Naive thymus-derived CD4-positive, alpha-beta T cell (primary cell): ENCODE measurements at regions not wholly inside any gene's neighbourhood (a gene's known extent, or its start where the extent isn't known, plus 50 kb on each side); places are given as distances from the start of the nearest gene placed in this dataset.

Source experiments
- ATAC-seq: fragments of 150-1000 bp; cut with Tn5 transposase; 2 replicates; pipeline ENCODE4 v1.10.0; 2021; ENCODE audit warnings: mild to moderate bottlenecking, moderate library complexity
- CTCF ChIA-PET: fragments of 350-600 bp; sonication (Branson Sonifier 250); formaldehyde crosslinking; loops from one replicate; lab custom pipeline; 2021; ENCODE audit warnings: antibody characterized with exemption; lab: Charles Lee
- POLR2A ChIA-PET: fragments of 350-600 bp; sonication (Branson Sonifier 250); formaldehyde crosslinking; loops from one replicate; lab custom pipeline; 2021; ENCODE audit warnings: antibody characterized with exemption, inconsistent platforms; lab: Charles Lee
- DNase-seq, 9 donors: peaks; one replicate each; pipeline versions ENCODE4 v3.0.0 to v3.0.0-alpha.2; 2020 to 2022; ENCODE audit warnings: mixed read lengths in 1 of 9
- H3K27ac ChIP-seq: one replicate; pipeline ENCODE4 v1.7.0; 2013; ENCODE audit warnings: mild to moderate bottlenecking, low read depth, low read length, moderate library complexity
- H3K27me3 ChIP-seq, 2 donors: one replicate each; pipeline ENCODE4 v1.7.0; 2013; ENCODE audit warnings: low read length in 2 of 2, mild to moderate bottlenecking in 2 of 2, moderate library complexity in 2 of 2; ENCODE audit not compliant: control insufficient read depth in 2 of 2, insufficient read depth in 2 of 2
- H3K36me3 ChIP-seq, 3 experiments: 1 replicate in 2 of 3; 2 replicates in 1 of 3; pipeline ENCODE4 v1.7.0; 2013; ENCODE audit warnings: low read length in 3 of 3, mild to moderate bottlenecking in 3 of 3, moderate library complexity in 1 of 3; ENCODE audit not compliant: insufficient read depth in 3 of 3, control insufficient read depth in 2 of 3
- H3K4me1 ChIP-seq, 2 donors: one replicate each; pipeline ENCODE4 v1.7.0; 2013; ENCODE audit warnings: low read length in 2 of 2, mild to moderate bottlenecking in 2 of 2, moderate library complexity in 1 of 2; ENCODE audit not compliant: control insufficient read depth in 2 of 2, insufficient read depth in 2 of 2
- H3K4me3 ChIP-seq: 2 replicates; pipeline ENCODE4 v1.7.0; 2013; ENCODE audit warnings: mild to moderate bottlenecking, low read length
- H3K9me3 ChIP-seq, 3 experiments: 1 replicate in 2 of 3; 2 replicates in 1 of 3; pipeline ENCODE4 v1.7.0; 2013; ENCODE audit warnings: low read length in 3 of 3; ENCODE audit not compliant: control insufficient read depth in 2 of 3
- H3K27ac Mint-ChIP-seq, 9 donors: one replicate each; pipeline ENCODE4 v1.8.0; 2020 to 2022; ENCODE audit warnings: mixed read lengths in 9 of 9, mild to moderate bottlenecking in 8 of 9, moderate library complexity in 5 of 9, inconsistent platforms in 2 of 9
- H3K27me3 Mint-ChIP-seq, 5 donors: one replicate each; pipeline ENCODE4 v1.8.0; 2021 to 2022; ENCODE audit warnings: mixed read lengths in 5 of 5, mild to moderate bottlenecking in 1 of 5
- H3K36me3 Mint-ChIP-seq, 5 donors: one replicate each; pipeline ENCODE4 v1.8.0; 2020 to 2022; ENCODE audit warnings: mixed read lengths in 5 of 5, mild to moderate bottlenecking in 3 of 5, inconsistent platforms in 1 of 5
- H3K4me1 Mint-ChIP-seq, 7 donors: one replicate each; pipeline ENCODE4 v1.8.0; 2020 to 2022; ENCODE audit warnings: mixed read lengths in 7 of 7, mild to moderate bottlenecking in 3 of 7, inconsistent platforms in 1 of 7
- H3K4me3 Mint-ChIP-seq, 10 donors: one replicate each; pipeline ENCODE4 v1.8.0; 2020 to 2022; ENCODE audit warnings: mild to moderate bottlenecking in 10 of 10, mixed read lengths in 10 of 10, moderate library complexity in 6 of 10, inconsistent platforms in 2 of 10
- H3K9me3 Mint-ChIP-seq, 11 donors: one replicate each; pipeline ENCODE4 v1.8.0; 2020 to 2022; ENCODE audit warnings: mixed read lengths in 11 of 11, mild to moderate bottlenecking in 4 of 11, inconsistent platforms in 1 of 11, moderate library complexity in 1 of 11
- intact Hi-C, 2 donors: fragments of 100-400 bp; cut with micrococcal nuclease; formaldehyde crosslinking; loops; one replicate each; pipeline ENCODE4 v1.15.1; 2023

- Histone ChIP-seq H3K9me3 (no peaks in the 10 kb centered on the region), H3K27me3 (no peaks in the 10 kb centered on the region), H3K27ac (no peak overlapping the region), H3K36me3 (no peaks in the 10 kb centered on the region), H3K4me3 (no peak overlapping the region), H3K4me1 (no peaks in the 10 kb centered on the region)
- H3K27me3 Mint-ChIP-seq: no peaks in the 10 kb centered on the region
- POLR2A ChIA-PET: no interaction called here
- no peak for DNase-seq
- H3K9me3 Mint-ChIP-seq: peaks cover 0 to 5% (median 3%) of the 10 kb centered on the region in 11 donors
- CTCF ChIA-PET: no interaction called here
- H3K4me1 Mint-ChIP-seq: no peaks in the 10 kb centered on the region
- ATAC-seq: no peak
- no peak overlapping the region for H3K27ac Mint-ChIP-seq
- no peaks in the 10 kb centered on the region for H3K36me3 Mint-ChIP-seq
- no peak overlapping the region for H3K4me3 Mint-ChIP-seq
- intact Hi-C loops: no loop called here
Observed at GRCh38 chr4:125550769-125551168, 236.0 kb downstream of the FAT4 start.

DNA sequence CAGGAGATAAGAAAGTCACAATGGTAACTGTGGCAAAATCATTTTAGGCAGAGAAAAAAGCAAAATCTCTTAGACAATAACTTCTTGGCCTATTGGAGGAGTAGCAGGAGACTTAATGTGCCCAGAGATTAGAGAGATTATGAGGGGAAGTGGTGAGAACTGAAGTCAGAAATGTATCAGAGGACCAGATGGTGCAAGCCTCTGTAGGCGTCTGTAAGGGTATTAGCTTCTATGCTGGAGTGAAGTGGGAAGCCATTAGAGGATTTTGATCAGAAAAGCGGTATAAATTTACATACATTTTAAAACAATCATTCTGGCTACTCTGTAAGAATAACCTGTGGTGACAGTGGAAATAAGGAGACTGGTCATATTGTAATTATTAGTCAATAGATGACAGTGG lies 236.7 kb downstream of the FAT4 start:
- Mint-ChIP-seq H3K4me3 (no peak overlapping the region), H3K27ac (no peak overlapping the region), H3K27me3 (no peaks in the 10 kb centered on the region), H3K9me3 (peaks cover 0 to 5% (median 3%) of the 10 kb centered on the region in 11 donors), H3K36me3 (no peaks in the 10 kb centered on the region), H3K4me1 (no peaks in the 10 kb centered on the region)
- no peak for DNase-seq
- ATAC-seq: no peak
- ChIA-PET CTCF (no interaction called here), POLR2A (no interaction called here)
- H3K27me3 ChIP-seq: no peaks in the 10 kb centered on the region
- H3K4me3 ChIP-seq: no peak overlapping the region
- intact Hi-C loops: no loop called here
- no peaks in the 10 kb centered on the region for H3K9me3 ChIP-seq
- no peaks in the 10 kb centered on the region for H3K36me3 ChIP-seq
- H3K27ac ChIP-seq: no peak overlapping the region
- no peaks in the 10 kb centered on the region for H3K4me1 ChIP-seq

GRCh38 chr4:125551967-125552366 lies 237.2 kb downstream of the FAT4 start:
- no peaks in the 10 kb centered on the region for H3K27me3 Mint-ChIP-seq
- H3K27ac Mint-ChIP-seq: no peak overlapping the region
- Histone ChIP-seq H3K4me3 (no peak overlapping the region), H3K36me3 (no peaks in the 10 kb centered on the region), H3K27me3 (no peaks in the 10 kb centered on the region), H3K9me3 (no peaks in the 10 kb centered on the region), H3K27ac (no peak overlapping the region), H3K4me1 (no peaks in the 10 kb centered on the region)
- POLR2A ChIA-PET: no interaction called here
- H3K36me3 Mint-ChIP-seq: no peaks in the 10 kb centered on the region
- no peak overlapping the region for H3K4me3 Mint-ChIP-seq
- peaks cover 0 to 6% (median 3%) of the 10 kb centered on the region in 11 donors for H3K9me3 Mint-ChIP-seq
- DNase-seq: no peak
- intact Hi-C loops: no loop called here
- H3K4me1 Mint-ChIP-seq: no peaks in the 10 kb centered on the region
- CTCF ChIA-PET: no interaction called here
- no peak for ATAC-seq

DNA sequence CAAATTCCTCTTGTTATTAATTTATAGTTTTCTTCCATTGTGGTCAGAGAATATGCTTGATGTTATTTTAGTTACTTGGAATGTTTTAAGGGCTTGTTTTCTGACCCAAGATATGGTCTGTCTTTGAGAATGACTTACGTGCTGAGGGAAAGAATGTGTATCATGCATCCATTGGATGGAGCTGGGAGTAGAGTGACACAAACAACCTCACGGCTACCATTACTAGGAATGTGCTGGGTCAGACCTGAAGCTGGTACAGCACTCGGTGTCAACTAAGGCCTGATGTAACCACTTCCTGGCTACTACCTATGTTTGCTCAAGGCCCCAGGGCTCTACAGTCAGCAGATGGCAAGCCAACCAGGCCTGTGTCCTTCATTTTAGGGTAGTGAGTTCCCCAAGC lies 257.8 kb downstream of the FAT4 start:
- Histone ChIP-seq H3K9me3 (no peaks in the 10 kb centered on the region), H3K36me3 (no peaks in the 10 kb centered on the region), H3K27ac (no peak overlapping the region), H3K4me1 (no peaks in the 10 kb centered on the region), H3K4me3 (no peak overlapping the region), H3K27me3 (no peaks in the 10 kb centered on the region)
- ATAC-seq: no peak
- no peaks in the 10 kb centered on the region for H3K27me3 Mint-ChIP-seq
- H3K9me3 Mint-ChIP-seq: peaks cover 0 to 5% (median 2%) of the 10 kb centered on the region in 11 donors
- H3K4me1 Mint-ChIP-seq: no peaks in the 10 kb centered on the region
- ChIA-PET POLR2A (no interaction called here), CTCF (no interaction called here)
- H3K36me3 Mint-ChIP-seq: no peaks in the 10 kb centered on the region
- intact Hi-C loops: no loop called here
- no peak for DNase-seq
- H3K27ac Mint-ChIP-seq: no peak overlapping the region
- H3K4me3 Mint-ChIP-seq: no peak overlapping the region

DNA sequence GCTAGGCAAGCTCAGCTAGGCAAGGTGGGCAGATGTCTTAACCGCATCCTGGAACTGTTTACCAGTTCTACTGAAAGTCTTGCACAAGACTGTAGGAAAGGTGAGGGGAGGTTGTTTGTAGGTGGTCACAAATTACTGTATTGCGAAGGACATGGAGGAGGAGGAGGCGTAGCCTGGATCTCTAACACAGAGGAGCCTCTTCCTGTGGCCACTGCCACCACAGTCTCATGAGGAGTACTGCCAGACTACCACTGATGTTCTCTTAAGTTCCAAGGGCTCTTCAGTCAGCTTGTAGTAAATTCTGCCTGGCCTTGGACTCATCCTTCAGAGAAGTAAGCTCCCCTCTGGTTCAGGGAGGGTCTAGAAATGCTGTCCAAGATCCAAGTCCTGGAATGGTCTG lies 258.6 kb downstream of the FAT4 start:
- no peaks in the 10 kb centered on the region for H3K36me3 Mint-ChIP-seq
- Histone ChIP-seq H3K36me3 (no peaks in the 10 kb centered on the region), H3K27ac (no peak overlapping the region), H3K4me1 (no peaks in the 10 kb centered on the region), H3K9me3 (no peaks in the 10 kb centered on the region), H3K27me3 (no peaks in the 10 kb centered on the region), H3K4me3 (no peak overlapping the region)
- H3K4me3 Mint-ChIP-seq: no peak overlapping the region
- CTCF ChIA-PET: interaction anchor here (0.6 kb wide), 1 partner anchor 247 kb away, joined by 3 read pairs; no protein-coding TSS in a partner anchor
- no peak for ATAC-seq
- intact Hi-C loops: no loop called here
- no peaks in the 10 kb centered on the region for H3K4me1 Mint-ChIP-seq
- POLR2A ChIA-PET: no interaction called here
- H3K9me3 Mint-ChIP-seq: peaks cover 0 to 5% (median 2%) of the 10 kb centered on the region in 11 donors
- H3K27me3 Mint-ChIP-seq: no peaks in the 10 kb centered on the region
- no peak overlapping the region for H3K27ac Mint-ChIP-seq
- no peak for DNase-seq

DNA sequence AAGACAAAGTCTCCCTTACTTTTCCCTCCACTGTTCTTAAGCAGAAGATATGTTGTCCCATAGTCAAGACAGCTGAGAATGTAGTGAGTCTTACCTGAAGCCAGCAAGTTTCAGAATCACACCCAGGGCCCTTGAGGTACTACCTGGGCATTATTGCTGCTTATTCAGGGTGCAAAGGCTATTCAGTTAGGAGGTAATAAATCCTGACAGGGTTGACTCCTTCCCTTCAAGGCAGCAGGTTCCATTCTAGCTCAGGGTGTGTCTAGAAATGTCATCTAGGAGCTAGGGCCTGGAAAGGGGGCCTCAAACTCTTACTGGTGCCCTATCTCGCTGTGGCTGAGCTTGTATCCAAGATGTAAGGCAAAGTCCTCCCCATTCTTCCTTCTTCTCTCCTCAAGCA lies 259.0 kb downstream of the FAT4 start:
- H3K27ac Mint-ChIP-seq: no peak overlapping the region

DNA sequence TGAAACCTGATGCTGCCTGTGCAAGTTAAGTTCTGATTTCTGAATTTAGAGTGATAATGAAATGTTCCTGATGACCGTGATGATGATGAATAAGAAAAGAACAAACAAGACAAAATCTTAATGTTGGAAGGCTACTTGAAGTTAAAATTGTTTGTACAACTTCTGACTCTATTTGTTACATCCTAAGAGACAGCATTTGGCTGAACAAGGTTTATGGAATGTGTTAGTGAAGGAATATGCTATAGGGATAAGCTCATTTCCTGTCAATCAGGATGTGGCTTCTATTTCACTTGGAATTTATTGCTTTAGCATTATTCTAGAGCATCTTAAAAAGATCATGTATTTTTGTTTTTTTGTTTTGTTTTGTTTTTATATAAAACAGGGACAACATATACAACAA lies 267.5 kb downstream of the FAT4 start:
- intact Hi-C loops: no loop called here
- Histone ChIP-seq H3K36me3 (no peaks in the 10 kb centered on the region), H3K9me3 (no peaks in the 10 kb centered on the region), H3K27me3 (no peaks in the 10 kb centered on the region), H3K27ac (no peak overlapping the region), H3K4me3 (no peak overlapping the region), H3K4me1 (no peaks in the 10 kb centered on the region)
- Mint-ChIP-seq H3K4me1 (no peaks in the 10 kb centered on the region), H3K4me3 (no peak overlapping the region), H3K27ac (no peak overlapping the region), H3K27me3 (no peaks in the 10 kb centered on the region), H3K9me3 (peaks cover 0 to 3% (median 0%) of the 10 kb centered on the region in 11 donors), H3K36me3 (no peaks in the 10 kb centered on the region)
- no peak for ATAC-seq
- DNase-seq: no peak
- ChIA-PET POLR2A (no interaction called here), CTCF (no interaction called here)

More for the DNA sequence above, 259.0 kb downstream of the FAT4 start:
- Histone ChIP-seq H3K27me3 (no peaks in the 10 kb centered on the region), H3K4me3 (no peak overlapping the region), H3K9me3 (no peaks in the 10 kb centered on the region), H3K27ac (no peak overlapping the region), H3K36me3 (no peaks in the 10 kb centered on the region), H3K4me1 (no peaks in the 10 kb centered on the region)
- ChIA-PET POLR2A (no interaction called here), CTCF (interaction anchor here (0.6 kb wide), 1 partner anchor 247 kb away, joined by 3 read pairs; no protein-coding TSS in a partner anchor)
- intact Hi-C loops: no loop called here
- H3K4me1 Mint-ChIP-seq: no peaks in the 10 kb centered on the region
- peaks cover 0 to 5% (median 2%) of the 10 kb centered on the region in 11 donors for H3K9me3 Mint-ChIP-seq
- H3K27me3 Mint-ChIP-seq: no peaks in the 10 kb centered on the region
- H3K4me3 Mint-ChIP-seq: no peak overlapping the region
- DNase-seq: no peak
- no peak for ATAC-seq
- no peaks in the 10 kb centered on the region for H3K36me3 Mint-ChIP-seq
